Suprapubic skin (tissue), 4 donors: ENCODE measurements at regions not wholly inside any gene's neighbourhood (a gene's known extent, or its start where the extent isn't known, plus 50 kb on each side); places are given as distances from the start of the nearest gene placed in this dataset.

Experiments
- DNase-seq, 2 donors: peaks; one replicate each; pipeline ENCODE4 v3.0.0-alpha.2; 2019; ENCODE audit warnings: low spot score in 2 of 2
- H3K27ac ChIP-seq: fragments of 200-600 bp; sonication (generic); one replicate; pipeline ENCODE4 v1.5.1; 2019
- H3K27me3 ChIP-seq: fragments of 200-600 bp; sonication (generic); one replicate; pipeline ENCODE4 v1.5.1; 2019
- H3K36me3 ChIP-seq: fragments of 200-600 bp; sonication (generic); one replicate; pipeline ENCODE4 v1.5.1; 2019
- H3K4me1 ChIP-seq: fragments of 200-600 bp; sonication (generic); one replicate; pipeline ENCODE4 v1.5.1; 2019
- H3K4me3 ChIP-seq: fragments of 200-600 bp; sonication (generic); one replicate; pipeline ENCODE4 v1.5.1; 2019; ENCODE audit warnings: mild to moderate bottlenecking
- H3K9me3 ChIP-seq: fragments of 200-600 bp; sonication (generic); one replicate; pipeline ENCODE4 v1.5.1; 2019
- EP300 ChIP-seq: sonication (generic); formaldehyde crosslinking; IDR thresholded peaks from one replicate; pipeline ENCODE4 v1.6.1; 2017; ENCODE audit warnings: antibody characterized with exemption
- POLR2A ChIP-seq, 2 donors: fragments of 450-650 bp; IDR thresholded peaks; one replicate each; pipeline ENCODE4 v1.6.1; 2017; ENCODE audit warnings: antibody characterized with exemption in 2 of 2, mild to moderate bottlenecking in 2 of 2, moderate library complexity in 2 of 2
- POLR2AphosphoS5 ChIP-seq, 3 donors: sonication (generic); formaldehyde crosslinking; IDR thresholded peaks; one replicate each; pipeline ENCODE4 v1.6.1; 2017; ENCODE audit warnings: antibody characterized with exemption in 3 of 3
- WGBS: methylation state at CpG from one replicate; pipeline ENCODE4 v1.1.5; 2018; 5-methylcytosine and 5-hydroxymethylcytosine counted together
- TF ChIP-seq, protein P1 (sequence below), 2 donors: fragments of 200-600 bp in 1 of 2; fragments of 450-650 bp in 1 of 2; sonication (generic) in 1 of 2; IDR thresholded peaks; one replicate each; pipeline ENCODE4 v1.5.1; 2016 to 2019; ENCODE audit warnings: antibody characterized with exemption in 2 of 2, mild to moderate bottlenecking in 1 of 2, moderate library complexity in 1 of 2

DNA sequence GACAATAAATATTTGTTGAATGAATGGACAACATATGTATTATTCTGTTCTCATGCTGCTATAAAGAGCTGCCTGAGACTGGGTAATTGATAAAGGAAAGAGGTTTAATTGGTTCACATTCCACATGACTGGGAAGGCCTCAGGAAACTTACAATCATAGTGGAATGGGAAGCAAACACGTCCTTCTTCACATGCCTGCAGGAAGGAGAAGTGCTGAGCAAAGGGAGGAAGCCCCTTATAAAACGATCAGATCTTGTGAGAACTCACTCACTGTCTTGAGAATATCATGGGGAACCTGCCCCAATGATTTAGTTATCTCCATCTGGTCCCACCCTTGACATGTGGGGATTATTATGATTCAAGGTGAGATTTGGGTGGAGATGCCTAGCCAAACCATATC lies 233.9 kb upstream of the AADAT start:
- Histone ChIP-seq H3K4me3 (no peak overlapping the region), H3K4me1 (no peaks in the 10 kb centered on the region), H3K27me3 (no peaks in the 10 kb centered on the region), H3K9me3 (no peaks in the 10 kb centered on the region), H3K36me3 (no peaks in the 10 kb centered on the region), H3K27ac (no peak overlapping the region)
- TF ChIP-seq, protein P1, sequence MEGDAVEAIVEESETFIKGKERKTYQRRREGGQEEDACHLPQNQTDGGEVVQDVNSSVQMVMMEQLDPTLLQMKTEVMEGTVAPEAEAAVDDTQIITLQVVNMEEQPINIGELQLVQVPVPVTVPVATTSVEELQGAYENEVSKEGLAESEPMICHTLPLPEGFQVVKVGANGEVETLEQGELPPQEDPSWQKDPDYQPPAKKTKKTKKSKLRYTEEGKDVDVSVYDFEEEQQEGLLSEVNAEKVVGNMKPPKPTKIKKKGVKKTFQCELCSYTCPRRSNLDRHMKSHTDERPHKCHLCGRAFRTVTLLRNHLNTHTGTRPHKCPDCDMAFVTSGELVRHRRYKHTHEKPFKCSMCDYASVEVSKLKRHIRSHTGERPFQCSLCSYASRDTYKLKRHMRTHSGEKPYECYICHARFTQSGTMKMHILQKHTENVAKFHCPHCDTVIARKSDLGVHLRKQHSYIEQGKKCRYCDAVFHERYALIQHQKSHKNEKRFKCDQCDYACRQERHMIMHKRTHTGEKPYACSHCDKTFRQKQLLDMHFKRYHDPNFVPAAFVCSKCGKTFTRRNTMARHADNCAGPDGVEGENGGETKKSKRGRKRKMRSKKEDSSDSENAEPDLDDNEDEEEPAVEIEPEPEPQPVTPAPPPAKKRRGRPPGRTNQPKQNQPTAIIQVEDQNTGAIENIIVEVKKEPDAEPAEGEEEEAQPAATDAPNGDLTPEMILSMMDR (IDR thresholded peaks at IDR 0.05), result no peak
- TF ChIP-seq POLR2AphosphoS5 (IDR thresholded peaks at IDR 0.05) (no peak), POLR2A (IDR thresholded peaks at IDR 0.05) (no peak), EP300 (no peak)
- DNase-seq, result no peak
- WGBS, result 71% methylated on average over 2 of the region's 2 CpGs

- no peak for DNase-seq
- no peaks in the 10 kb centered on the region for H3K9me3 ChIP-seq
- no peaks in the 10 kb centered on the region for H3K36me3 ChIP-seq
- H3K4me3 ChIP-seq, result no peak overlapping the region
- 71% methylated on average over 1 of the region's 1 CpG for WGBS
- H3K27ac ChIP-seq, result no peak overlapping the region
- no peaks in the 10 kb centered on the region for H3K27me3 ChIP-seq
- H3K4me1 ChIP-seq, result no peaks in the 10 kb centered on the region
- TF ChIP-seq EP300 (no peak), POLR2A (IDR thresholded peaks at IDR 0.05) (no peak), POLR2AphosphoS5 (IDR thresholded peaks at IDR 0.05) (no peak)
- TF ChIP-seq, protein P1 (IDR thresholded peaks at IDR 0.05), result no peak
Observed at GRCh38 chr4:170307182-170307581, 217.4 kb upstream of the AADAT start.

DNA sequence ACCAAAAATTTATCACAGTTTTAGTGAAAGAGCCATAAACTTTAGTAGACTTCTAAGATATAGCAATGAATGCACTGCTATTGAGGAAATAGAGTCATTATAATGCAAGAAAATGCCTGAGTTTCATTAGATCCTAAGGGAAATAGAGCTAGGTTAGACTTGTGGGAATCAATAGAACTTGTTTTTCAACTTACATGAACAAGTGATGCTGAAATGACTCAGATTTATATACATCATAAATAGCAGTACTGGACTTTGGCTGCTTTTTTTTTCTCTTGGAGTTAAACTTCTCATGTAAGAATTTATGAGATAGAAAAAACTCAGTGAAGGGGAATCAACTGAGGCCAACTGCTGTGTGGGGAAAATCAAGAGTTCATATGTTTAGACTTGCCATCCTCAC lies 216.5 kb upstream of the AADAT start:
- DNase-seq, result no peak
- Histone ChIP-seq H3K9me3 (no peaks in the 10 kb centered on the region), H3K4me1 (no peaks in the 10 kb centered on the region), H3K4me3 (no peak overlapping the region), H3K27me3 (no peaks in the 10 kb centered on the region), H3K27ac (no peak overlapping the region), H3K36me3 (no peaks in the 10 kb centered on the region)
- TF ChIP-seq, protein P1 (IDR thresholded peaks at IDR 0.05), result no peak
- TF ChIP-seq EP300 (no peak), POLR2A (IDR thresholded peaks at IDR 0.05) (no peak), POLR2AphosphoS5 (IDR thresholded peaks at IDR 0.05) (no peak)

DNA sequence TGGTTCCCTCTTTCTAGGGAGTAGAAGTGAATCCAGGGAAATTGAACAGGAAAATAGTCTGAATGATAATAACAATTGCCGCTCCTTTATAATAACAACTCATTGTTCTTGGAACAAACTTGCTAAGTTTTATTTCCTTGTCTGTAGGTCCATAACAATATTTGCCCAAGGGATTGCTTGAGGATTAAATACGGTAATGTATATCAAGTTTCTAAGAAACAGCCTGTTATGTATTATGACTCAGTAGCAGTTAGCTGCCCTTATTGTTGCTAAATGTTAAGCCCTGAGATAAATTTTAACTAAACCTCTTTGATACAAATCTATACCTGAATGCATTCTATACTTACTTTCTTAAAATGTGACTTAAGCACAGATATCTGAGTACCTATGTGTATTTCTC lies 215.9 kb upstream of the AADAT start:
- Histone ChIP-seq H3K27me3 (no peaks in the 10 kb centered on the region), H3K36me3 (no peaks in the 10 kb centered on the region), H3K9me3 (no peaks in the 10 kb centered on the region), H3K27ac (no peak overlapping the region), H3K4me1 (no peaks in the 10 kb centered on the region), H3K4me3 (no peak overlapping the region)
- WGBS, result 78% methylated on average over 2 of the region's 2 CpGs
- no peak for TF ChIP-seq POLR2A (IDR thresholded peaks at IDR 0.05)
- DNase-seq, result no peak

- Histone ChIP-seq H3K36me3 (no peaks in the 10 kb centered on the region), H3K4me1 (no peaks in the 10 kb centered on the region), H3K27ac (no peak overlapping the region), H3K4me3 (no peak overlapping the region), H3K9me3 (no peaks in the 10 kb centered on the region), H3K27me3 (no peaks in the 10 kb centered on the region)
- no peak for TF ChIP-seq POLR2AphosphoS5 (IDR thresholded peaks at IDR 0.05)
- no peak for TF ChIP-seq EP300
- TF ChIP-seq, protein P1 (IDR thresholded peaks at IDR 0.05), result no peak
- no peak for TF ChIP-seq POLR2A (IDR thresholded peaks at IDR 0.05)
- WGBS, result 81% methylated on average over 2 of the region's 2 CpGs
- no peak for DNase-seq
Observed at GRCh38 chr4:170281027-170281426, 191.3 kb upstream of the AADAT start.

- no peak for DNase-seq
- H3K36me3 ChIP-seq, result no peaks in the 10 kb centered on the region
- H3K27me3 ChIP-seq, result no peaks in the 10 kb centered on the region
- no peaks in the 10 kb centered on the region for H3K9me3 ChIP-seq
- H3K4me1 ChIP-seq, result no peaks in the 10 kb centered on the region
- no peak overlapping the region for H3K4me3 ChIP-seq
- no peak overlapping the region for H3K27ac ChIP-seq
- TF ChIP-seq, protein P1 (IDR thresholded peaks at IDR 0.05), result no peak
- TF ChIP-seq EP300 (no peak), POLR2AphosphoS5 (IDR thresholded peaks at IDR 0.05) (no peak), POLR2A (IDR thresholded peaks at IDR 0.05) (no peak)
Observed at GRCh38 chr4:170278460-170278859, 188.7 kb upstream of the AADAT start.
